ENCODE measurements at regions not wholly inside any gene's neighbourhood (a gene's known extent, or its start where the extent isn't known, plus 50 kb on each side); places are given as distances from the start of the nearest gene placed in this dataset.

GRCh38 chr4:177568931-177569330 lies 126.7 kb upstream of the AGA start:
- TF ChIP-seq CTCF (conservative IDR thresholded peaks at IDR 0.05) (no peak), ZFX (IDR thresholded peaks at IDR 0.05) (no peak)

Data from C4-2B (cell line).